Non-pigmented ciliary epithelial cell (primary cell): ENCODE measurements at regions not wholly inside any gene's neighbourhood (a gene's known extent, or its start where the extent isn't known, plus 50 kb on each side); places are given as distances from the start of the nearest gene placed in this dataset.
"Not testable (repeated sequence)": the region's sequence is repeated elsewhere in the genome, so short reads cannot be mapped to it uniquely, and the experiment has no call there.

Experiments
- DNase-seq: peaks from one replicate; pipeline ENCODE4 v3.0.0-alpha.2; 2010; ENCODE audit warnings: low read depth

GRCh38 chr3:181609030-181609767, 102.5 kb upstream of the SOX2 start:
- no peak for DNase-seq

DNA sequence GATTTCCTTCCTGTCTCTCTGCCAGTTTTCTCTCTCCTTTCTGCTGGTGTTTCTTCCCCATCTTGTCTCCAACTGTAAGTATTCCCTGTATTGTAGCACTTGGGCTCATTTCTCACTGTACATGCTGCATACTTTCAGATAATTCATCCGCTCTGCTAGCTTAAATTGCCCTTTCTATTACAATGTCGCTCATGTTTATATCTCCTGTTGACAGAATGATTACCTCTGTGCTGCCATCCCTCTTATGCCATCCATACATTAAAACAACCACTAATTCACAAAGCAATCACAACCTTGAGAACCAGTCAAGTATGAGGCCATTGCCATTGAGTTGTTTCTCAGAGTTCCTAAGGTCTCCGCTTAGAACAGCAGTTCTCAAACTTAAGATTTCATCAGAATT, 107.5 kb upstream of the SOX2 start:
- DNase-seq = no peak

GRCh38 chr3:181596126-181596525, 115.6 kb upstream of the SOX2 start:
- DNase-seq = no peak

GRCh38 chr3:181590939-181591338, 120.8 kb upstream of the SOX2 start:
- DNase-seq = not testable (repeated sequence)

DNA sequence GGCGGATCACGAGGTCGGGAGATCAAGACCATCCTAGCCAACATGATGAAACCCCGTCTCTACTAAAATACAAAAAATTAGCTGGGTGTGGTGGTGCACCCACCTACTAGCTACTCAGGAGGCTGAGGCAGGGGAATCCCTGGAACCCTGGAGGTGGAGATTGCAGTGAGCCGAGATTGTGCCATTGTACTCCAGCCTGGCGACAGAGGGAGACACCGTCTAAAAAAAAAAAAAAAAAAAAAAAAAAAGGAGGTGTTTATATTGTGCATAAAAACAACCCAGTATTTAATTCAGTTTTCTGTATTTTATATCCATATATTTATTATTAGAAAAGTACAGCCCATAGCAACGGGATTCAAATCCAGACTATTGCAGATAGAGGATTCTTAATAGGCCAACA, 129.1 kb upstream of the SOX2 start:
- DNase-seq = no peak

DNA sequence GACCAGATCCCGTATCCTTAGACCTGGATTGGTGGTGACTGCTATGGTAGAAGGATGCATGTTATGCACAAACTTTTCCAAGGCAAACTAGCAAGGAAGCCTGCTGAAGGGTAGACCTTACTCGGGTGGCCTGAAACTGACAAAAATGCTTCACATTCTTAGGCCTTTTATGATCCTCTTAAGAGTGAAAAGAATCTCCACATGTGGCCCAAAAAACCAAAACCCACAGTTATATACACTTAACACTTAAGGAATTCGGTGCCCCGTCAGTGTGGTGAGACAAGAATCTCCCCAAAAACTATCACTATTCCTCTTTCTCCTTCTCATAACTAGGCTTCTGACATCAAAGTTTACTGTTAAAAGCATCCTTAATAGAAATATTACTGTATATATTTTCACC, 130.1 kb upstream of the SOX2 start:
- DNase-seq = no peak

DNA sequence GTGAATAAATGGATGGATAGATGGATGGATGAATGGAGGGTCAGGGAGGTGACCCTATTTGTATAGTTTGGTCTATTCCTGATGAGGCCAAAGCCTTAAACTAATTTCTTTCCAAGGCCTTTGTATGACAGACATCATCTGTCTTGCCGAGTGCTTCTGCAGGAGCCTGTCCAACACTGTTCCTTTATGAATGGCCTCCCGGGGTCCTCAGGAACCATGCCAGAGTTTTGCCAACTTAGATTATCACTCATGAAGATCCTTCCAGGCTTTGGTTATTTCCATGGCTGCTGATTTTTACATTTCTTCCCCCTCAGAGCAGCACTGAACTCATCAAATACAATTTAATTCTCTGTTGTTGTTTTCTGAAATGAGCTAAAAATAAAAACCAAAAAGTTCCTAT, 133.0 kb upstream of the SOX2 start:
- no peak for DNase-seq

GRCh38 chr3:181572432-181572831, 139.3 kb upstream of the SOX2 start:
- DNase-seq = no peak

- DNase-seq = no peak
These were observed 141.3 kb upstream of the SOX2 start for GRCh38 chr3:181570472-181570871.

- no peak for DNase-seq
These were observed 142.3 kb upstream of the SOX2 start for GRCh38 chr3:181569356-181569940.

- DNase-seq = no peak
These were observed 143.0 kb upstream of the SOX2 start for GRCh38 chr3:181568693-181569092.

- no peak for DNase-seq
These were observed 143.5 kb upstream of the SOX2 start for GRCh38 chr3:181568248-181568647.

- DNase-seq = no peak
These were observed 144.2 kb upstream of the SOX2 start for GRCh38 chr3:181567311-181568075.

DNA sequence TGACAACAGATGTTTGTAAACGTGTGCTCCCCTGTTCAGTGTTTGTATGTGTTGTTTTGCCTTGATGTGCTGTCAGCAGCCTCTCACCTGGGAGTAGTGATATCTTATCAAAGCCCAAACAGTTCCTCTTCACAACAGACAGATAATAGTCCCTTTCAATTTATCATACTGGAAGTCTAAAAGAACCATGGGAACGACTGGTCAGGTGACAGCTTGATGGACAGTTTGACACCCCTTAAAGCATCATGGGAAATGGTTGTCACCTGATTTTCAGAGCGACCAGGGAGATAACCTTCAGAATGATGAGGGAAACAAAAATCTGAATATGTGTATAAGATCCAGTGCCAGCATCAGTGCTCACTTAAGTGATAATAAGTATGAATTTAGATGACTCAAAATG, 146.3 kb upstream of the SOX2 start:
- DNase-seq = no peak

DNA sequence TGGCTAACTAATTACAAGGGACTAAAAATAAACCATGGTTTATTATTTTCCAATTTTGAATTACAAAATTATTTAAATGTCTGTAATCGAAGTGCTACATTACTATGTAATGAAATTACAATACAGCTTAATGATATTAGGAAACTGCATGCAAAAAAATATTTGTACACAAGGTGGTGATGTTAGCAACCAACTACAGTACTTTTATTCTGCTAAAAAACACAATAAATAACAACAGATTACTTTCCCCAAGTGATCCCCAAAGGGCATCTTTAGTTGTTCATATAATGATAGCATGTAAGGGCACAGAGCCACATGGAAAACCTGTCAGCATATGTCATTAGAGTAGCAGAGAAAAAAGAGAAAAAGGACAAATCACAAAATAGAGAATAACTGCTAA, 147.5 kb upstream of the SOX2 start:
- no peak for DNase-seq

GRCh38 chr3:181561139-181562031, 150.3 kb upstream of the SOX2 start:
- DNase-seq = no peak

DNA sequence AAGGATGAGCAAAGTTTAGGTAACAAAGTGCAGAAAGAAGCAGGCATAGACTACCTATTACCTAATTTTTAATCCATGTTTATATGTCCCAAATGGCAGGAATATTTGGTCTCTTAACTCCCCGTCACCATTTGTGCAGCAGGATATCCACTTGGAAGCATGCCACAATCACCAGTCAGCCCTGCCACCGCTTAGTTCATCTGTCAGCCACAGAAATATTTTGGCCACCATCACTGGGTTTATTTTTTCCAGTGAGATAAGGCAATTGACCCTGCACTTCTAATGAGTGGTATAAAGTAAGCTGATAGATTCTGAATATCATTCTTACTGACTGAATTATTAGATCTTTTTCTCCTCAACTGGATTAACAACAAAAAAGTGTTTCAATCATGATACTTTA, 152.9 kb upstream of the SOX2 start:
- DNase-seq = no peak

DNA sequence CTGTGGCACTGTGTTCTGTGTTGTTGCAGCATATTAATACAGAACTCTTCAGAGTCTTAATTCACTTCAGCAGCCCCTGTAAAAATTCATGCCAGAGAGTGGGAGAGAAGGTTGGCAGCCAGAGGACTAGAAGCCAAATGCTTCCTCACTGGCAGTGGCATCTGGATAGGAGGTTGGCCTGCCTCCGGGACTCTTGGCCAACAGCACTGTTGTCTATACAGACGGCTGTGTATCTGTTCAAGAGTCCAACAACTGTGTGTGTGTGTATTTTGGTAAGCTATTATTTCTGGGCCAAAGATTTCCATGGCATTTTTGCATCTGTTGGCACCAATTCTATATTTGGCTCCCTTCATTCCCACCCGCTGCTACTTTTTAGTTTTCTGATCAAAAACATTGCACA, 156.0 kb upstream of the SOX2 start:
- no peak for DNase-seq

- no peak for DNase-seq
These were observed 157.4 kb upstream of the SOX2 start for GRCh38 chr3:181554233-181554765.

DNA sequence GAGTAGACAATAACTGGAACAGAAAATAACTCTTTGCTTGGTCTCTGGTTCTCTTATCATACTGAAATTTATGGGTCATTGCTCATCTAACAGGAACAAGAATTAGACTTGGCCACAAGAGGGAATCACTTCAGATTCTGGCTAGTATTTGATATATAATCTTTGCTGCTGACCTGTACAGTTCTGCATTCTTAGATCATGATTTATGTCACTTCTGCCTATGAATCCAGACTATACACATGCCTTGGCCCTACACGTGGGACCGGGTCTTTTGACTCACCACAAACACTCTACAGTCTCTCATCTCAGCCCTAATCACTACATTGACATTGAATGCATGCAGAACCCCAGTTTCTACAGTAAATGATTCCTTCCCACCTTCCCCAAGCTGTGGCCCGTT, 162.5 kb upstream of the SOX2 start:
- DNase-seq = no peak

DNA sequence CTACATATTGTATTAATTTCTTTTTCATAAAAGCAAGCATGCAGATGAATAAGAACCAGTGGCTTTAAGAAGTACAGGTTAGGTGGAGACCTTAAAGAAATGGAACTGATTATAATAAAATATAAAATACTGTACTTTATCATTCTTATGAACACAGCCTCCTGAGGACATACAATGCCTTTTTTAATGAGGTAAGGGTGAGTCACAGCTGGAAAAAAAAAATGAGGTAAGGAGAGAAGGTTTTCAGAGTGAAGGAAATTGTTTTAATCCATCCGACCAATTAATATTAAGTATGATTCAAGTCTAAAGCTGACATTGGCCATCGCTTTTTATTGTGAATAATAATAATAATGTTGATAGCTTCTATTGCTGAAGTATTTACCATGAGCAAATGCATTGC, 170.3 kb upstream of the SOX2 start:
- DNase-seq = no peak

DNA sequence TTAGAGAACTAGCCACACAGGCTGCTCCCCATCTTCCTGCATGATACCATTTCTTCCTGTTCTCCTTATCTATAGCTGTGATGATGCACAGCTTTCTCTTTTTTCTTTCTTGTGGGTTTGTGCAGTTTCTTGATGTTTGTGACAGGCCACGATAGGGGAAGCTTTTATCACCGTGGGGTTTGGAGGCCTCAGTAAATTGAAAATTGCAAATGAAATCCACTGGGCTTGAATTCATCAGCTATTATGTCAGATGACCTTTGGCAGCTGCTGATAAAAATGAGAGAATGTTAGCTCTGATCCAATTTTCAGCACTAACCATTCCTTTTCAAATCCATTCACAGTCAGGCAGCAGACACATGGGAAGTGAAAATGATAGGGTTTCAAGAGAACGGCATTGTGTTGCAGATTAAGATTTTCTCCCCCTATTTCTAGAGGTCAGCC, 176.9 kb upstream of the SOX2 start:
- DNase-seq = no peak
